ENCODE measurements at regions not wholly inside any gene's neighbourhood (a gene's known extent, or its start where the extent isn't known, plus 50 kb on each side); places are given as distances from the start of the nearest gene placed in this dataset.

DNA sequence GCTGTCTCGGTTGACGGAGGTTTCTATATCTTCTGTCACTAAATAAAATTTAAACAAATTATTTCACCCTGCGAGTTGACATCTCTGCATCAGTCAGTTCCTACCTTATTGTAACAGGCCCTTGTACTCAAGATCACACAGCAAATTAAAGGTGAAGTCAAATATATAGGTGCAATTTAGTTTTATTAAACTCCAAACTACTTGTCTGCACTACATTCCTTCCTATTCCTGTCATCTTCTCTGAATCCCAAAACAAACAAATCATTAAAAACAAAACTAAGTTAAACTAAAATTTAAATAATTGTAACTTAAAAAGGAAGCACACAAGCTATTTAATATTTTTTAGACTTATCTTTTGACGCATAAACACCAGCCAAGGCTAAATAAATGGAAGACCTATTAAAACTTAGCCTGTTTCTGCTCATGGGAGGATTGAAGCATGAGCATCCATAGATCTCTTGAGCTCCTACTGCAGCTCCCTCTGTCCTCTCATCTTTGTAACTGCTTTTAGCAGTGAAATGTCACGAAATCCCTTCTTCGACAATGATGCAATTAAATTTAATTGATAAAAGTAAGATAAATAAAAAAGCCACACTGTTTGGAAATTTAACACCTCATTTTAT lies 1152.3 kb upstream of the GJE1 start:
- peak; percentile 43 for DNase-seq (ENCODE audit: low read depth)

DNA sequence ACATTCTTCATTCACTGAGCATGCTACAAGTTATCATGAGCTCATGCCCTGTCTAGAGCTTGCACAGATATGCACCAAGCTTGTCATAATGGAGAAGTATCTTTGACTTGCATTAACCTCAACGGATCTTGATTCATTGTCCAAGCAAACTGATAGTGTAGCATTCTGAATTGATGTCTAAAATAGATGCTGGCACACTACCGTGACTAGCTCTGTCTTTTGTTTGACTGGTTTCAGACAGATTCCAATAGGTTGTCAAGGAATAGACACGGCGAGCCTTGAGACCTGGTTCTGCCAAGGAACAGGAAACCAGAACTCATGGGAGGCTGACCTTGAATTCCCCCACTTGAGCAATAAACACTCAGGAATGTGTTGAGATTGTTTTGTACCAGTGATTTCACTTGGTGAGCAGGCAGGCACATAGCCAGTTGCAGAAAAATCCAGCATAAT lies 1153.1 kb upstream of the GJE1 start:
- DNase-seq (ENCODE audit: low read depth) = peak; percentile 92

DNA sequence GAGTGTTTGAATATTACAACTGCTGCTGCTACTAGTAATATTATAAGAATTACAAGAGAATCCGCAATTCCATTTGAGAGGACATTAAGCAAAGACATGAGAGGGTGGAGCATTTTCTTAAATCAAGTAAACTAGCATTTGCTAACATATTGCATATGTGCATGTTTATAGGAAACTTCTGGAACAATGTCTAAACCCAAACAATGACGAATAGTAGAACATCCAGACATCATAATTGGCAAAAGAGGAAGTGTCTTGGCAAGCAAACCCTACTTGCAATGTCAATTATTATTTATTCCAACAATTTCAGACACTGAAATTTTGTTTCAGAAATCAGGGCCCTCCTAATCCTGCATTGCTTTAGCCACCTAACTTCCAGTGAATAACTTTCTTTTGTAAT lies 1155.3 kb upstream of the GJE1 start:
- peak; percentile 40 for DNase-seq (ENCODE audit: low read depth)

DNA sequence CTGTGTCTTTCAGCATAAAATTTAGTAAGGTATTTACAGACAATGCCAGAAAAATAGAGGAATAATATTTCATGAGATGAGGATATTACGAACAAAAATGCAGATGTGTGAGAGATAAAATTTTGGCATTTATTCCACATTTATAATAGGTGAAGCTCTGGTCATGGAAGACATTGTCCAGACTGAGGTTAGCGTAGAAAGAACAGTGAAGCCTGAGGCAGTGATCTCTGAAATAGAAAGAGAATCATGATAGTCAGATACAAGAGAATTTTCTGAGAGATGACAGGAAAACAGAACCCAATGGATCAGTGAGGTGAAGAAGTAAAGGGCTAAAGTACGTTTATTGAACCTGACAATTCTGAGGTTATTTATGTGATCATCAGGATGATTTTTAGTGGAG lies 1155.9 kb upstream of the GJE1 start:
- DNase-seq (ENCODE audit: low read depth) = no peak

DNA sequence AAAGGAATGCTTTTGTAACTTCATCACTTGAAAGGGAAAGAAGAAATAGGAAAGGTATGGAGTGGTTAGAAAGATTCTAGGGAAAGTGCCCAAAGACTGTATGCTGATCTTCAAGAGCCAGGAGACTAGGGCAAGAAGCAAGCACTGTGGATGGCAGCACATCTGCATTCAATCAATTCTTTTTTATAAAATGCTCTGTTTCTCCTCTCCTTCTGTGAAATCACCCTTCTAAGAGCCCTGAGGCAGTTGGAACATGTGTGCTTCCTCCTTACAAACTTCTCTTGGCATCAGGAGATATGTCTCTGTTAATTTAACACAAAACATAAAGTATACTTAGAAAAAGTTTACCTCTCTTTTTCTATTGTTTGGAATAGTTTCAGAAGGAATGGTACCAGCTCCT lies 1162.2 kb upstream of the GJE1 start:
- DNase-seq (ENCODE audit: low read depth) = peak; percentile 81

DNA sequence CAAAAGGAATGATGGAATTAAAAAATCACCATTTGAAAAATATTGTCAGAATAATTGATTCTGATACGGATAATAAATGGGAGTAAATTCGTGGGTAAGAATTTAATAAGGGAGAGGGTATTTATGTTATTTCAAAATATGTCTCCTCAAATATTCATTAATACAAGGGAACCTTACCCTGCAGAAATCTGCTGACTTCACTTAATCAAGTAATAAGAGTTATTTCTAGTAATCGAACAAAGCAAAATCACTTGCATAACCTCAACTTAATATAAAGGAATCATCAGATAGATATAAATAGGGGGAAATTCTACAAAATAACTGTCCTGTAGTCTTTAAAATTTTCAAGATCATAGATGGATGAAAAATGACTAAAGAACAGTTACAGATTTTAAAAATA lies 1164.7 kb upstream of the GJE1 start:
- no peak for DNase-seq (ENCODE audit: low read depth)

DNA sequence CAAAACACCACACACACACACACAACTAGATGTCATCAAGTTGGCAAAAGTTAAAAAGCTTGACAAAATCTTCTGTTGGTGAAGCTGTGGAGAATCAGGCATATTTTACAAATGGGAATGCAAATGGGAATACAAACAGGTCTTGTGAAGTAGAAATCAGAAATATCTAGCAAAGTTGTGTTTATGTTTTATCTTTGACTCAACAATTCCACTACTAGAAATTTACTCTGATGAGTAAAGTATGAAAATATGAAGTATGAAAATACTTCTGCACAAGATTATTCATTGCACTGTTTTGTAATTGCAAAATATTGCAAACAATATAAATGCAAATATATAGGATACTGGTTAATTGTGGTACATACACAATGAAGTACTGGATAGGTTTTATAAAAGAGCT lies 1166.0 kb upstream of the GJE1 start:
- DNase-seq (ENCODE audit: low read depth) = no peak

DNA sequence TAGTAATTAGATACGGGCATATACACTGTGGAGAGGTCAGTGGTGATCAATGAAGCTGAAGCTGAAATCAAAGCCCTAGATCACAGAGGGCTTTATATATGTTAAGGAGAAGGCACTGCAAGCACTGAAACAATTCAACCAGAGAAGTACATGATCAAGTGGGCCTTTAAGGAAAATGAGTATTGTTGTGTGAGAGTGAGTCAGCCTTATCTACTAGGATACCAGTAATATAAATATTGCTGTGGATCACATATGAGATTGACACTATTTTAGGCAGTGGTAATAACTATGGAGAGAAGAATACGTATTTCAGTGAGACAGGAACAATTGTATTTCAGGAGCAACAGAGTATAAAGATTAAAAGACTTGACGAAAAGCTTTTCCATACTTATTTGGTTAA lies 1172.2 kb upstream of the GJE1 start:
- peak; percentile 13 for DNase-seq (ENCODE audit: low read depth)

DNA sequence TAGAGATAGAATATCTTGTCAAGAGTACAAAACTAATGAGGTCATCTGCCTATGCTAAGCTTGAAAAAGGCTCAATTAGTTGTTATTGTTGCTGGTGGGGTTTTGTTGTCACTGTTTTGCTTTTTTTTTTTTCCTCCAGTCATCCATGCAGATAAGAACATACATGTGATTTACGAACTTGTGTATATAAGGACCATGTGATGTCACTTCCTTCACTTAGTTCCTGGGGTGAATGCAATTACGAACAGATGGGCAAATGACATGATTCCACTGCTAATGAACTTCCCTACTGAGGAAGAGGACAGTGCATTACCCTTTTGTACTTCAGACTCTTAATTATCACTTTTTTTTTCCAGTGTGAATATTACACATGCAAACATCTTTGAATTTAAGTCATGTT lies 1175.3 kb upstream of the GJE1 start:
- DNase-seq (ENCODE audit: low read depth) = no peak

DNA sequence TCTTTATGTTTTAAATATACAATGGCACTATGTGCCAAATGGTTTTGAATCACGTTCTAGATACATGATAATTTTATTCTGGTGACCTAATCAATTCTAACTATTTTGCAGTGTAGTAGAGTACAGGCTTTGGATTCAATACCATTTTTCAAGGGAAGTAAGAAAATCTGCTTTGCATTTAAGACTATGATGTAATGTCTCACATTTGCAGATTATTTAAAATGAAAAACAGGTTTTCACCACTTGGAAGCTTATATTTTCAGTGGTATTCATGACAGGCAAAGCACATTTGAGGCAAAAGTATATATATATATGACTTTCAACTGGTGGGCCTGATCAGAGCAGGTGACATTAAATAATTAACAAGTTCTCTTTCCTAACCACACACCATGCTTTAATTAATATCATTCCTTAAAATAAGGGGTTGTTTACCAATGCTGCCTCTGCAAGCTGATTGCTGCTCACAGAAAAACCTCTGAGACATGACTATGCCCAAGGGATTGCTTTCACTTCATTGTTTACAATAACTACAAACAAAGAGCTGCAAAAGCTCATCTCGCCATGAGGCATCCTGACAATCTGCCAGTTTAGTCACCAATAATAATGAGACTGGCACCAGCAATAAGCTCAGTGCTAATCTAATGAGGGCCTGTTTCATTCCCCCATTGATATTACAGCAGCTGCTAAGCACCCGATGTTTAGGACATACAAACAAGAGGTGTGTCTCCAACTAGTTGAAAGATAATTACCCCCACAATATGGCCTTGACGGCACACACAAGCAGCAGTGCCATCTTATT lies 1176.0 kb upstream of the GJE1 start:
- peak; percentile 56 for DNase-seq (ENCODE audit: low read depth)

DNA sequence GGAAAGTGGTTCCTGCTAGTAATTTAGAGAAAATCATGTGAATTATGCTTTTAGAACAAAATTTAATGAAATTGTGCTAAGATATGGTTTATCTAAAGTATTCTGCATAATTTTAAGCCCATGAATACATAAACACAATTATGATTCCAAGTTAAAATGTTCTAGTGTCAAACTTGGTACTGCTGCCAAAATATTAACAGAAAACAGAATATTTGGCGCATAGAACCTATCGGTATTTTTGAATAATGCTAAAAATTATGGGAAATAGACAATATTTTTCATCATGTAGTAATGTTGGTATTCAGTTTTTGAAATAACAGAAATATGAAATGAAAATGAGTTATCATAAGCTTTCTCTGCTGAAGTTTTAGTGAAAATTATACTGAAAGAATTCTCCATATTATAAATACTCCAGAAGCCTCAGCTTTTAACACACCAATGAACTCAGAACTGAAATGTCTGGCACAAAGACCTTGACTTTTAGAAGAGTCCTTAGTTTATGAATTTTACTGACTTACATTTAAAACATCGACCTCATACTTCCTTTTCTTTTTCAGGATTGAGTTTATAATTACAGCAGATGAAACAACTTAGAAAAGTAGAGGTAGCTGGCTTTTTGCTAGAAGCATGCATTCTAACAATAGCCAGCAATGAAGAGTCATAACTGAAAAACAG lies 1192.3 kb upstream of the GJE1 start:
- no peak for DNase-seq (ENCODE audit: low read depth)

DNA sequence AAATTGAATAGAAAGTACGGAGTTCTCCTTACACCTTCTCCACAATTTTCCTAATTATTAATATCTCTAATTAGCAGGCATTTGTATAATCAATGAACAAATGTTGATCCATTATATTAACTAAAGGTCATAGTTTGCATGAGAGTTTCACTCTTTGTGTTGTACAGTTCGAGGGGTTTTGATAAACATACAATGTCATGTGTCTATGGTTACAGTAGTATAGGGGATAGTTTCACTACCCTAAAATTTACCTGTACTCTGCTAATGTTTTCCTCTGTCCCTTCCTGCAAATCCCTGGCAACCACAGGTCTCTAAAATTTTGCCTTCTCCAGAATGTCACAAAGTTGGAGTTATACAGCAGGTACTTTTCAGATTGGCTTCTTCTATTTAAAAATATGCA lies 1199.8 kb upstream of the GJE1 start:
- DNase-seq (ENCODE audit: low read depth) = no peak

DNA sequence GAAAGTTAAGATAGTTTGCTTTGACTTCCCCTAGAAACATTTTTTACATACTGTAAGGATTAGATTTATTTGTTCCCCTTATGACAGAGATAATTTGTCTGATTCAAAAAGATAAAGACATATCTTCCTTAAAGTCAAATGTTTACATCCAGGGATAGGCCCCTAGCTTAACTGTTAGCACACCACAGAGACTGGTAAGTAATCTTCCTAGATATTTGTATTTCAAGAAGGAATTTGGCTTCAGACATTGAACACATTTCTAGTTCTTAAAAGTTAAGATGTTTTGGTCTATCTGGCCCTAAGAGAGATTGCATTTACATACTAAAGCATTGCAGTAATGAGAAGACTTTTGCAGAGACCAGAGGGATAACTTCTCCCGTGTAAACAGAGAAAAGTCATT lies 1201.1 kb upstream of the GJE1 start:
- DNase-seq (ENCODE audit: low read depth) = no peak

DNA sequence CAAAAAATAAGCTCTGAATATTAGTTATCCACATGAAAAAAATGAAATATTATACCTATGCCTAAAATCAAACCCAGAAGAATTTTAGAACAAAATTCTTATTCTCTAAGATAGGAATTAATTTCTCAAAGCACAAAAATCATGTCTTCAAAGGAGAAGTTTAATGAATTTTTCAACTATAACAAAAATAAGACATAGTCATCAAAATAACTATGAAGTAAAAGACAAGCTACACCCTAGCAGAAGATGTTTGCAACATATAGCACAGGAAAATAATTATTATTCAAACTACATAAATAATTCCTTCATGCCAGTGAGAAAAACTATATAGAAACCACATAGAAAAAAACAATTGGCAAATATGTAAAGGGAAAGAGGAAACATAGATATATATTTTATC lies 1203.6 kb upstream of the GJE1 start:
- DNase-seq (ENCODE audit: low read depth) = no peak

DNA sequence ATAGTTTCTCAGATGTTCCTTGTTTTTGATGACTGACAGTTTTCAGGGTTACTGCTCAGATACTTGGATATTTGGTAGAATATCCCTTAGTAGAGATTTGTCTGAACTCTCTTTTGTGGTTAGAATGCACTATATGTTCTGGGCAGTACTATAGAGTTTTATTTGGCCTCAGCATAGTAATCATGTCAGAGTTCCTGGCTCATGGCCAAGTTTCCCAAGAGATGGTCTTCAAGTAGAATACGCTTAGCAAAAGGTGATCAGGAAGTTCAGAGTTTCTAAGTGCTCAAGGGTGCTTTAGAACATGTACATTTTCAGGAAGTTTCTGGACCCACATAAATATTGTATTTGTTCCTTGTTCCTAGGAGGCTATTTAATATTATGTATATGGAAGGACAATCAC lies 1209.7 kb upstream of the GJE1 start:
- DNase-seq (ENCODE audit: low read depth) = no peak

DNA sequence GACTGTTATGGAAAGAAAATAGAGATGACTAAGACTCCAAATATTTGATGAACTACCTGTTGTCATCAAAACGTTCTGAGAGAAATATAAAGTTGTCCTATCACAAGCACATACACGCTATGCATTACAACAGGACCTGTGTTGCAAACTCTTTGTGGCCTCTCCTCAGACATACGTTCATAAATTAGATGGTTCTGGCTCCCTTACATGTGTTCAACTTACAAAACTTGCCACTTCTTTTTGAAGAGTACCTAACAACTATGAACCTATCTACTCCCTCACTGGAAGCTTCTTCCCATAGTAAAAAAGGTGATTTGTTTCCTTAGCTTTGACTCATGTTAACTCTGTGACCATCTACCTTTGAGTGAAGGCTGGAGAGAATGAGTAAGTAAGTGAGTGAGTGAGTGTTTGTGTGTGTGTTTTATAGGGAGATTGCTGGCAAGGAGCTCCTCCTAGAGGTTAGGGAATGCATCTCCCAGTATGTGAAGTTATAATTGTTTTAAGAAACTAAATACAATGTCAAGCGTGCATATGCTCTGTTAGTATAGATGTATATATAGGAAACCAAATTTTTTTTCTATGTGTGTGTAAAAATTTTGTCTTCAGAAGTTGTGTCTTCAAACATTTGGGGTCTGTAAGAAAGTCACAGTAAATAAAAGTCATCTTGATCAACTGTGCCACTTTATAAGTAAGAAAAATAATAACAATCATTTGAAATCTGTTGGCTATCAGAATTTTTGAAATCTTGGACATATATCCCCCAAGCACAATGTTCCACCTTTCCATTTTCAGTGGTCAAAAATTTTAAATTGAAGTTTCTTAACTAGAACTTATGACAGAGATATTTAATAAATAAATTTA lies 1211.1 kb upstream of the GJE1 start:
- DNase-seq (ENCODE audit: low read depth) = peak; percentile 84

DNA sequence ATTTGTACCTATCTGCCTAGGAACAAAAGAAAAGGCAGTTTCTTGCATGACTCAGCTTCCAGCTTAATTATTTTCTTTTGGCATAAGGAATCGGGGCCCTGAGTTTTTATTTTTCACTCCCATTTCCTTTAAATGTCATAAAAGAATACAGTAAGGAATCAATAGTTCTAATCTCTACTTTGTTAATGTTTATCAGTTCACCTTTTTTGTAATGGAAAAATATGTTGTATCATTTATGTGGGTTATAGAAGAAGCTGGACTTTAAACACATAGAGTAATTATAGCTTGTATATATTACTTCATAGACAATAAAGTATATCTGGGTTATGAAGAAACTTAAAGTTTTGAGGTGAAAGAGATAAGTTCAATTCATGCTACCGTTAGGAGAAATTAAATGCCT lies 1214.8 kb upstream of the GJE1 start:
- DNase-seq (ENCODE audit: low read depth) = no peak

DNA sequence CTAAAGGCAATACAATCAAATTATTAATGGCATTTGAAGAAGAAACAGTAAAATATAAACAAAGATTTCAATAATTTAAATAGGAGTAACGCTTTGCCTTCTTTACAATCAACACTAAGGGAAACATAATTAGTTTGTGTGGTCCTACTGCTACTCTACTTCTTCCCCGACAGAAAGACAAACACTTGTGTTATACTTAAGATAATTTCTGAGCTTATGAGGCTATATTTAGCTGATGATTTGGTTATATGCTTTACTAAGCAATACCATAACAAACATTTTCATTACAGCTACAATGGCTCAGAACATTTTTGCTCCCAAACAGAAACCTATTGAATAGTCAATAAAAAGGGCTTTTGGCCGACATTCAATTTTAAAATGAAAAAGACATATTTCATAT lies 1217.2 kb upstream of the GJE1 start:
- DNase-seq (ENCODE audit: low read depth) = no peak

DNA sequence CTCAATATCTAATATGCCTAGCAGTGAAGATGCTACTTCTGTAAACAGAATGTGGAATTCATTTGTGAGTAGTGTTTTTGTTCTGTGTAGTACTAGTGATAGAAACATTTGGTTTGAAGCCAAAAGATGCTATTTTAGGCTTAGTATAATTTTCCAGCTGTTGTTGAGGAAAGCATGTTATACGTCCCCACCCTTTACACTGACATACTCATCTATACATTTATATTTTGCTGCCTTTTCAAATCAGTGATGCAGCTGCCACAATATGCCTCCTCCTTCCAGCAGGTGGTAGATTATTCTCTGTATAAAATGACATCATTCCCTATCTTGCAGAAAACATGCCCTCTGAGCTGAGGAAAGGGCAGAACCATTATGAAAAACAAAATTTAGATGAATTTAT lies 1217.6 kb upstream of the GJE1 start:
- peak; percentile 21 for DNase-seq (ENCODE audit: low read depth)

DNA sequence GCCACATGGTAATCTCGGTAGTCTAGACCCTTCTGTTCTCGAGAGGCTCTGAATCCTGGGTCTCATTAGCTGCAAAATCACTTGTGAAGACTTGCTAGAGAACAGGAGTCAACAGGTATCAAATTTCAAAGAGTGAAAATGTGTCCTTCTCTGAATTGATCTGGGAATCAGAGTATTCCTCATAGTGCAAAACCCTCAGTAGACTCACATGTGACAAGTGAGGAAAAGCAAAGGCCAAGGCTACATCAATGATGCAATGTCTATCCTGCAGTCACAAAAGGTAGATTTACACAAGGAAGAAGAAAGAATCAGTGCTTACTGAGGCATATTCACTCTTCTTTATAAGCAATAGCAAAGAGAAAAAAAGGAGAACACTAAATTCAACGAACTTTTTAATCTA lies 1220.0 kb upstream of the GJE1 start:
- DNase-seq (ENCODE audit: low read depth) = no peak

DNA sequence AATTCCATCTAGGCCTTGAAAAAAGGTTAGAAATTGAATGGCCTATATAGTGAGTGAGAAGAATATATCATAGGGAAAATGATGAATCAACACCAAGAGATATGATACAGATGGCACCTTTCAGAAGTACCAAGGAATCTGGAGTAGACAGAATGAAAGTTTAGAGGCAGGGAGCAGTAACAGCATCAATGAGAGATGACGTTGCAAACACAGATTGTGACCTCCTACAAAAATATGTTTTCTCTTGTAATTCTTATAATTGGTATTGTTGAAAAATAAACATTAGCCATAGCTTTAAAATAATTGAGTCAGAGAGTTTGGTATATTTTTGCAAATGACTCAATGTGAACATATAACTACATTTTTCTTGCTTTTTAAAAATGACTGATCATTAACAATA lies 1223.1 kb upstream of the GJE1 start:
- peak; percentile 73 for DNase-seq (ENCODE audit: low read depth)

DNA sequence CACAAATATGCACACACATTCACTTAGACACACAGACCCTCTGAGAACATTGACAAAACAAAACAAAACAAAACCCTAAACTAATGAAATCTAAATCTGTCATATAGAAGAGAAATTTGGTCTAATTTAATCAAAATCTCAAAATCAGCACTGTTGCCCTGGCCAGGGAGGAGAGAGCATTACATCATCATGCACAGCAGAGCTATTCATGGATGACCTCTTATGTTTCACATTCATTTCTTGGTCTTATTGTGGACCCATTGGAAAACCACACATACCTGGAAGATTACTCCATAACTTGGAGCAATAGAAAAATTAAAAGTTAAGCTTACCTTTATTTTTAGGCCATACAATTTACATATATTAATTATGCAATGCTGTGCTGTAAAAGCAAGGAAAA lies 1223.6 kb upstream of the GJE1 start:
- peak; percentile 52 for DNase-seq (ENCODE audit: low read depth)

Measured in EH (cell line).